Right lobe of liver (tissue), 6 donors: ENCODE measurements at regions not wholly inside any gene's neighbourhood (a gene's known extent, or its start where the extent isn't known, plus 50 kb on each side); places are given as distances from the start of the nearest gene placed in this dataset.

Experiments used
- ATAC-seq, 4 donors: fragments of 200-7000 bp; cut with Tn5 transposase; one replicate each; pipeline ENCODE4 v1.9.1; 2020; ENCODE audit warnings: mild to moderate bottlenecking in 4 of 4, moderate library complexity in 4 of 4
- DNase-seq, 3 donors: peaks; one replicate each; pipeline ENCODE4 v3.0.0-alpha.2; 2020
- H3K27ac ChIP-seq, 3 donors: fragments of 200-600 bp; one replicate each; pipeline ENCODE4 v1.8.0; 2022
- H3K27me3 ChIP-seq, 2 donors: fragments of 200-600 bp; one replicate each; pipeline ENCODE4 v1.8.0; 2022
- H3K36me3 ChIP-seq, 4 donors: fragments of 200-600 bp; sonication (generic) in 1 of 4; one replicate each; pipeline versions ENCODE4 v1.5.1 to v1.8.0; 2017 to 2022; ENCODE audit warnings: control low read depth in 1 of 4
- H3K4me1 ChIP-seq, 4 donors: fragments of 200-600 bp; sonication (generic) in 1 of 4; one replicate each; pipeline versions ENCODE4 v1.5.1 to v1.8.0; 2017 to 2022; ENCODE audit warnings: control low read depth in 1 of 4
- H3K4me3 ChIP-seq, 3 donors: fragments of 200-600 bp; one replicate each; pipeline ENCODE4 v1.8.0; 2022
- H3K9me3 ChIP-seq, 4 donors: fragments of 200-600 bp; sonication (generic) in 1 of 4; one replicate each; pipeline versions ENCODE4 v1.5.1 to v1.8.0; 2017 to 2022; ENCODE audit warnings: control low read depth in 1 of 4
- POLR2A ChIP-seq: fragments of 450-650 bp; IDR thresholded peaks from one replicate; pipeline ENCODE4 v1.6.1; 2017; ENCODE audit warnings: antibody characterized with exemption, mild to moderate bottlenecking
- WGBS: methylation state at CpG from one replicate; pipeline ENCODE4 v1.1.6; 2018; ENCODE audit warnings: low coverage, low lambda C conversion rate; ENCODE audit not compliant: insufficient coverage; ENCODE audit errors: missing lambda C conversion rate; 5-methylcytosine and 5-hydroxymethylcytosine counted together
- intact Hi-C, 2 donors: fragments of 100-400 bp; cut with DNase I; formaldehyde crosslinking; loops; one replicate each; pipeline versions ENCODE4 v1.11.2 to v1.14.1; 2022
- TF ChIP-seq, protein P1 (sequence below), 4 donors: fragments of 200-600 bp in 3 of 4; fragments of 450-650 bp in 1 of 4; IDR thresholded peaks; one replicate each; pipeline versions ENCODE4 v1.5.1 to v1.8.0; 2016 to 2022; ENCODE audit warnings: antibody characterized with exemption in 4 of 4, mild to moderate bottlenecking in 2 of 4
- donor health status: DM: no; HTN: yes; CAD: no.
- donor health status: DM: no; HTN: no; CAD: no.
- donor health status: DM: no; HTN: no; CAD: no.
- donor health status: DM: no; HTN: yes; CAD: no.
- donor health status: DM: no; HTN: yes; CAD: no.

DNA sequence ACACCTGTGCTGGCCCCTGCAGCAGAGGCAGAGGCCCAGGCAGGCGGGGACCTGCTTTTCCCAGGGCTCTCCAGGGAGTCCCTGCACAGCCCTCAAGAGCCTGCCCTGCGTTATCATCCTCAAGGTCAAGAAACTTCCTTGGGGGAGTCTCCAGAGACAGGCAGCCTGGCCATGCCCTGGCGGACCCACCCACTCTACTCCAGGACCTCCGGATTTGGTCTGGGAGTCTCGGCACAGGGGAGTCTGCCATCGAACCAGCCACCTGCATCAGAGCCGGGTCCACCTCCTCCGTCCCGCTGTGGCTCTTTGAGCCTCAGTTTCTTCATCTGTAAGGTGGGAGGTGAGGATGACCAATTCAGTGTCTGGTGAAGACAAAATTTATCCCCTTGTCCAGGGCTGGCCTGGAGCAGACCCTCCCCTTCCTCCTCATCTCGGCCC is 75.3 kb upstream of the TNRC6C start:
- Histone ChIP-seq H3K36me3 (no peaks in the 10 kb centered on the region), H3K4me1 (peaks cover 0 to 8% (median 0%) of the 10 kb centered on the region in 4 donors), H3K9me3 (no peaks in the 10 kb centered on the region), H3K27ac (no peak overlapping the region), H3K4me3 (no peak overlapping the region), H3K27me3 (no peaks in the 10 kb centered on the region)
- ATAC-seq (no peak), DNase-seq (no peak)
- WGBS = no CpG with 5 or more reads among the region's 10 CpGs
- no peak for TF ChIP-seq POLR2A
- TF ChIP-seq, protein P1, sequence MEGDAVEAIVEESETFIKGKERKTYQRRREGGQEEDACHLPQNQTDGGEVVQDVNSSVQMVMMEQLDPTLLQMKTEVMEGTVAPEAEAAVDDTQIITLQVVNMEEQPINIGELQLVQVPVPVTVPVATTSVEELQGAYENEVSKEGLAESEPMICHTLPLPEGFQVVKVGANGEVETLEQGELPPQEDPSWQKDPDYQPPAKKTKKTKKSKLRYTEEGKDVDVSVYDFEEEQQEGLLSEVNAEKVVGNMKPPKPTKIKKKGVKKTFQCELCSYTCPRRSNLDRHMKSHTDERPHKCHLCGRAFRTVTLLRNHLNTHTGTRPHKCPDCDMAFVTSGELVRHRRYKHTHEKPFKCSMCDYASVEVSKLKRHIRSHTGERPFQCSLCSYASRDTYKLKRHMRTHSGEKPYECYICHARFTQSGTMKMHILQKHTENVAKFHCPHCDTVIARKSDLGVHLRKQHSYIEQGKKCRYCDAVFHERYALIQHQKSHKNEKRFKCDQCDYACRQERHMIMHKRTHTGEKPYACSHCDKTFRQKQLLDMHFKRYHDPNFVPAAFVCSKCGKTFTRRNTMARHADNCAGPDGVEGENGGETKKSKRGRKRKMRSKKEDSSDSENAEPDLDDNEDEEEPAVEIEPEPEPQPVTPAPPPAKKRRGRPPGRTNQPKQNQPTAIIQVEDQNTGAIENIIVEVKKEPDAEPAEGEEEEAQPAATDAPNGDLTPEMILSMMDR (IDR thresholded peaks at IDR 0.05) = no peak
- intact Hi-C loops = no loop called here

- no peak overlapping the region for H3K4me3 ChIP-seq
- no peaks in the 10 kb centered on the region for H3K9me3 ChIP-seq
- intact Hi-C loops = no loop called here
- no peaks in the 10 kb centered on the region for H3K36me3 ChIP-seq
- TF ChIP-seq, protein P1 (IDR thresholded peaks at IDR 0.05) = no peak
- TF ChIP-seq POLR2A = no peak
- no peaks in the 10 kb centered on the region for H3K27me3 ChIP-seq
- ATAC-seq = no peak
- H3K4me1 ChIP-seq = peaks cover 0 to 8% (median 0%) of the 10 kb centered on the region in 4 donors
- 67% methylated on average over 7 of the region's 11 CpGs for WGBS
- DNase-seq = no peak
- H3K27ac ChIP-seq = no peak overlapping the region
These were observed 74.5 kb upstream of the TNRC6C start for GRCh38 chr17:77884019-77884418.

DNA sequence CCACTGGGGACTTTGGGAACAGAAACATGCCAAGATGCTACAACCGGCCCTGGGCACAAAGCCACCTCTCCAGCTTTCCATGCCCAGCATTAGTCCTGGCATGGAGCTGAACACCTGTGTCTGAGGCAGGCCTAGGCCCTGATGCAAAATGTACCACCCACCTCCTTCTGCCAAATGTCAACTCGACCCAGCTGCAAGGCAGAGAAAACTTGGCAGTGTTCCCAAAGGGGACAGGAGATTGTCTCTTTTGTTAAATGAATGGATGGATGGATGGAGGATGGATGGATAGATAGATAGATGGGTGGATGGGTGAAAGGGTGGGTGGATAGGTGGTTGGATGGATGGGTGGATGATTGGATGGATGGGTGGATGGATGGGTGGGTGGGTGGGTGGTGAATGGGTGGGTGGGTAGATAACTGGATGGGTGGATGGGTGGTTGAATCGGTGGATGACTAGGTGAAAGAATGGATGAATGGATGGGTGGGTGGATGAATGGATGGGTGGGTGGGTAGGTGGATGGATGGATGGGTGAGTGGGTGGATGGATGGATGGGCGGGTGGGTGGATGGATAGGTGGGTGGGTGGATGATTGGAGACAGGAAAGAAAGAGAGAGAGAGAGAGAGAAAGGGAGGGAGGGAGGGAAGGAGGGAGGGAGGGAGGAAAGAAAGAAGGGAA is 73.4 kb upstream of the TNRC6C start:
- Histone ChIP-seq H3K4me1 (peaks cover 0 to 8% (median 0%) of the 10 kb centered on the region in 4 donors), H3K36me3 (no peaks in the 10 kb centered on the region), H3K9me3 (no peaks in the 10 kb centered on the region), H3K4me3 (no peak overlapping the region), H3K27ac (no peak overlapping the region), H3K27me3 (no peaks in the 10 kb centered on the region)
- ATAC-seq (no peak), DNase-seq (no peak)
- intact Hi-C loops = no loop called here
- 44% methylated on average over 2 of the region's 4 CpGs for WGBS
- no peak for TF ChIP-seq POLR2A
- TF ChIP-seq, protein P1 (IDR thresholded peaks at IDR 0.05) = no peak

GRCh38 chr17:77885678-77886386 is 72.7 kb upstream of the TNRC6C start:
- intact Hi-C loops = no loop called here
- Histone ChIP-seq H3K27me3 (no peaks in the 10 kb centered on the region), H3K27ac (no peak overlapping the region), H3K36me3 (no peaks in the 10 kb centered on the region), H3K4me3 (no peak overlapping the region), H3K4me1 (peaks cover 0 to 8% (median 0%) of the 10 kb centered on the region in 4 donors), H3K9me3 (no peaks in the 10 kb centered on the region)
- TF ChIP-seq, protein P1 (IDR thresholded peaks at IDR 0.05) = no peak
- TF ChIP-seq POLR2A = no peak
- 71% methylated on average over 8 of the region's 8 CpGs for WGBS
- DNase-seq (peak in 1 of 3 donors; percentile 4), ATAC-seq (no peak)
